H1 (cell line): ENCODE measurements at regions not wholly inside any gene's neighbourhood (a gene's known extent, or its start where the extent isn't known, plus 50 kb on each side); places are given as distances from the start of the nearest gene placed in this dataset.

Experiments
- CTCF ChIA-PET: fragments of 300-600 bp; sonication (Branson Sonifier 250); formaldehyde crosslinking; loops from one replicate; lab custom pipeline; 2021; ENCODE audit not compliant: partially characterized antibody; lab: Charles Lee
- POLR2A ChIA-PET: fragments of 300-600 bp; sonication (Branson Sonifier 250); formaldehyde crosslinking; loops from one replicate; lab custom pipeline; 2021; ENCODE audit warnings: inconsistent platforms; ENCODE audit not compliant: partially characterized antibody; lab: Charles Lee
- DNase-seq, 2 experiments: peaks; one replicate each; pipeline versions ENCODE4 v3.0.0 to v3.0.0-alpha.2; 2010 to 2022; ENCODE audit warnings: low spot score in 2 of 2, low read depth in 1 of 2, mixed read lengths in 1 of 2
- FAIRE-seq: peaks from 2 replicates; lab custom pipeline; 2011; peaks lifted over from hg19 to GRCh38; lab: Jason Lieb, UNC
- H2AFZ ChIP-seq: 2 replicates; pipeline ENCODE4 v1.8.1; 2012; ENCODE audit warnings: low read length, inconsistent platforms
- H2AK5ac ChIP-seq: 2 replicates; pipeline ENCODE4 v1.6.1; 2013; ENCODE audit warnings: low read depth, low read length
- H2BK120ac ChIP-seq: replicated peaks from 2 replicates; pipeline ENCODE3; 2013; ENCODE audit warnings: low read depth, low read length, inconsistent platforms
- H2BK12ac ChIP-seq: 2 replicates; pipeline ENCODE4 v1.6.1; 2013; ENCODE audit warnings: low read depth, low read length
- H2BK15ac ChIP-seq: 2 replicates; pipeline ENCODE4 v1.6.1; 2013; ENCODE audit warnings: low read length
- H2BK20ac ChIP-seq: 2 replicates; pipeline ENCODE4 v1.6.1; 2013; ENCODE audit warnings: low read length
- H2BK5ac ChIP-seq: 2 replicates; pipeline ENCODE4 v1.6.1; 2013; ENCODE audit warnings: low read depth, low read length
- H3K14ac ChIP-seq: 2 replicates; pipeline ENCODE4 v1.6.1; 2013; ENCODE audit warnings: inconsistent platforms; ENCODE audit not compliant: insufficient read length
- H3K18ac ChIP-seq: 2 replicates; pipeline ENCODE4 v1.6.1; 2013; ENCODE audit warnings: low read length; ENCODE audit errors: extremely low read depth
- H3K23ac ChIP-seq: 2 replicates; pipeline ENCODE4 v1.6.1; 2013; ENCODE audit warnings: inconsistent platforms; ENCODE audit not compliant: insufficient read length
- H3K23me2 ChIP-seq: 2 replicates; pipeline ENCODE4 v1.6.1; 2013; ENCODE audit warnings: low read depth, low read length
- H3K27ac ChIP-seq: 2 replicates; pipeline ENCODE4 v1.6.1; 2011; ENCODE audit warnings: low read depth, low read length, inconsistent platforms
- H3K27me3 ChIP-seq, 4 experiments: replicated peaks in 1 of 4; 1 replicate in 1 of 4; 2 replicates in 3 of 4; pipeline versions ENCODE4 v1.6.1 to v1.8.1; 2011 to 2013; ENCODE audit warnings: low read length in 3 of 4, mild to moderate bottlenecking in 3 of 4, inconsistent platforms in 2 of 4, mixed read lengths in 2 of 4, moderate library complexity in 1 of 4; ENCODE audit not compliant: control insufficient read depth in 3 of 4, insufficient read depth in 3 of 4; ENCODE audit errors: extremely low read depth in 1 of 4
- H3K36me3 ChIP-seq, 4 experiments: 2 replicates each; pipeline versions ENCODE4 v1.6.1 to v1.8.1; 2011 to 2013; ENCODE audit warnings: mild to moderate bottlenecking in 4 of 4, low read length in 3 of 4, moderate library complexity in 2 of 4, control low read depth in 1 of 4, inconsistent platforms in 1 of 4; ENCODE audit not compliant: insufficient read depth in 4 of 4, control insufficient read depth in 2 of 4
- H3K4ac ChIP-seq: replicated peaks from 2 replicates; pipeline ENCODE3; 2013; ENCODE audit warnings: low read length, low read depth, mixed read lengths, inconsistent platforms; ENCODE audit not compliant: insufficient read length
- H3K4me1 ChIP-seq, 4 experiments: replicated peaks in 1 of 4; 1 replicate in 1 of 4; 2 replicates in 3 of 4; pipeline versions ENCODE4 v1.6.1 to v1.8.1; 2011 to 2013; ENCODE audit warnings: low read length in 3 of 4, inconsistent platforms in 2 of 4, mixed read lengths in 1 of 4; ENCODE audit not compliant: insufficient read depth in 4 of 4, control insufficient read depth in 3 of 4
- H3K4me2 ChIP-seq, 2 experiments: 2 replicates each; pipeline versions ENCODE4 v1.6.1 to v1.8.1; 2011 to 2013; ENCODE audit warnings: low read depth in 2 of 2, low read length in 2 of 2, control low read depth in 1 of 2, inconsistent platforms in 1 of 2, mild to moderate bottlenecking in 1 of 2; ENCODE audit not compliant: insufficient read depth in 1 of 2
- H3K4me3 ChIP-seq, 4 experiments: fragments of 200-600, 300-600 bp in 1 of 4; sonication (generic), shearing (Covaris generic), sonication (Bioruptor Twin) in 1 of 4; 2 replicates each; pipeline versions ENCODE4 v1.5.1 to v1.8.1; 2011 to 2016; ENCODE audit warnings: low read length in 4 of 4, low read depth in 3 of 4, control low read depth in 2 of 4, inconsistent platforms in 2 of 4, mild to moderate bottlenecking in 2 of 4, mixed read lengths in 1 of 4, moderate library complexity in 1 of 4; ENCODE audit not compliant: insufficient read depth in 2 of 4; ENCODE audit errors: extremely low read depth in 1 of 4
- H3K56ac ChIP-seq: replicated peaks from 2 replicates; pipeline ENCODE3; 2013; ENCODE audit warnings: low read depth, mild to moderate bottlenecking, mixed read lengths, low read length, inconsistent platforms; ENCODE audit not compliant: insufficient read length
- H3K79me1 ChIP-seq: 2 replicates; pipeline ENCODE4 v1.6.1; 2013; ENCODE audit warnings: low read depth, low read length, control low read depth
- H3K79me2 ChIP-seq, 2 experiments: 2 replicates each; pipeline versions ENCODE4 v1.6.1 to v1.8.1; 2012 to 2013; ENCODE audit warnings: low read length in 2 of 2, mild to moderate bottlenecking in 2 of 2, inconsistent platforms in 1 of 2; ENCODE audit not compliant: insufficient read depth in 2 of 2, control insufficient read depth in 1 of 2
- H3K9ac ChIP-seq, 4 experiments: replicated peaks in 1 of 4; 1 replicate in 1 of 4; 2 replicates in 3 of 4; pipeline versions ENCODE4 v1.6.1 to v1.8.1; 2011 to 2013; ENCODE audit warnings: low read depth in 3 of 4, low read length in 3 of 4, control low read depth in 2 of 4, mild to moderate bottlenecking in 2 of 4, moderate library complexity in 2 of 4, inconsistent platforms in 1 of 4; ENCODE audit errors: extremely low read depth in 1 of 4
- H3K9me3 ChIP-seq, 2 experiments: 2 replicates each; pipeline versions ENCODE4 v1.6.1 to v1.8.1; 2012 to 2013; ENCODE audit warnings: mild to moderate bottlenecking in 2 of 2, moderate library complexity in 2 of 2, control low read depth in 1 of 2, inconsistent platforms in 1 of 2, low read depth in 1 of 2, low read length in 1 of 2, mixed read lengths in 1 of 2; ENCODE audit not compliant: insufficient read depth in 2 of 2
- H4K20me1 ChIP-seq, 2 experiments: replicated peaks in 1 of 2; 2 replicates each; pipeline versions ENCODE3 to v1.8.1; 2011 to 2013; ENCODE audit warnings: inconsistent platforms in 2 of 2, low read length in 2 of 2, mild to moderate bottlenecking in 1 of 2; ENCODE audit not compliant: insufficient read depth in 2 of 2, control insufficient read depth in 1 of 2
- H4K5ac ChIP-seq: 2 replicates; pipeline ENCODE4 v1.6.1; 2013; ENCODE audit warnings: low read length, low read depth, mixed read lengths, inconsistent platforms; ENCODE audit not compliant: insufficient read length
- H4K8ac ChIP-seq: 2 replicates; pipeline ENCODE4 v1.8.0; 2013; ENCODE audit warnings: mild to moderate bottlenecking, moderate library complexity, low read length, inconsistent platforms; ENCODE audit not compliant: insufficient read depth; ENCODE audit errors: extremely low read depth
- H4K91ac ChIP-seq: replicated peaks from 2 replicates; pipeline ENCODE3; 2013; ENCODE audit warnings: low read length, mixed read lengths, inconsistent platforms; ENCODE audit not compliant: insufficient read length
- GTF2F1 ChIP-seq: IDR thresholded peaks from 2 replicates; pipeline ENCODE4 v1.6.1; 2012; ENCODE audit warnings: low read depth, low read length, improper control_type of control experiment, borderline replicate concordance
- NRF1 ChIP-seq: IDR thresholded peaks from 2 replicates; pipeline ENCODE4 v1.6.1; 2011; ENCODE audit warnings: mild to moderate bottlenecking, low read depth, low read length, improper control_type of control experiment
- POU5F1 ChIP-seq: IDR thresholded peaks from 2 replicates; pipeline ENCODE4 v1.6.1; 2011; ENCODE audit warnings: low read depth, mild to moderate bottlenecking, low read length, moderate library complexity
- RFX5 ChIP-seq: IDR thresholded peaks from 2 replicates; pipeline ENCODE4 v1.6.1; 2011; ENCODE audit warnings: low read depth, low read length, improper control_type of control experiment, borderline replicate concordance
- TCF12 ChIP-seq: IDR thresholded peaks from 2 replicates; pipeline ENCODE4 v1.6.1; 2011; ENCODE audit warnings: low read depth, mild to moderate bottlenecking, low read length
- WGBS, 2 experiments: shearing (Covaris generic) in 1 of 2; methylation state at CpG; one replicate each; pipeline versions ENCODE4 v1.1.6 to v1.1.7; 2013 to 2015; ENCODE audit warnings: low lambda C conversion rate in 2 of 2, mixed read lengths in 2 of 2, inconsistent platforms in 1 of 2, low coverage in 1 of 2, missing lambda C conversion rate in 1 of 2; ENCODE audit not compliant: insufficient replicate concordance in 2 of 2, insufficient coverage in 1 of 2, insufficient read length in 1 of 2; ENCODE audit errors: extremely low coverage in 1 of 2, missing lambda C conversion rate in 1 of 2; 5-methylcytosine and 5-hydroxymethylcytosine counted together
- TF ChIP-seq, protein P1 (sequence below): IDR thresholded peaks from 2 replicates; pipeline ENCODE4 v1.6.1; 2012; ENCODE audit warnings: inconsistent platforms

DNA sequence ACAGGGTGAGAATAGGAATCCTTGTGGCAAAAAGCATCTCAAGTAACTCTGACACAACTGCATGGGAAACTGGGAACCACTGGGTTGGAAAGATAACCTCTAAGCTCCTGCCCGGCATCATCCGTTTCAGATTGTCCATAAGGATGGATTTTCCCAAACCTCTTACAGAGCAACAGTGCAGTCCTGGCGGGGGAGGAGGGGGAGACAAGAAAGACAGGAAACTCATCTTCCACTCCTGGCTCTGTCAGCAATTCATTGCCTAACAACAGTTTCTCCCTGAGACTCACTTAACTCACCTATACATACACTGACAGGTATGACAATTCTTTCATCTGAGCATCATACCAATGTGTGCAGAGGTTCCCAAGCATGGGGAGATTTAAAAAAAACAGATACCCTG, 279.0 kb downstream of the RPLP1 start:
- TF ChIP-seq POU5F1 (no peak), NRF1 (no peak), GTF2F1 (no peak), RFX5 (no peak), TCF12 (no peak)
- TF ChIP-seq, protein P1, sequence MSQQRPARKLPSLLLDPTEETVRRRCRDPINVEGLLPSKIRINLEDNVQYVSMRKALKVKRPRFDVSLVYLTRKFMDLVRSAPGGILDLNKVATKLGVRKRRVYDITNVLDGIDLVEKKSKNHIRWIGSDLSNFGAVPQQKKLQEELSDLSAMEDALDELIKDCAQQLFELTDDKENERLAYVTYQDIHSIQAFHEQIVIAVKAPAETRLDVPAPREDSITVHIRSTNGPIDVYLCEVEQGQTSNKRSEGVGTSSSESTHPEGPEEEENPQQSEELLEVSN = no peak
- peaks cover 2 to 12% (median 7%) of the 10 kb centered on the region in 4 experiments for H3K4me1 ChIP-seq
- no peaks in the 10 kb centered on the region; a peak in 1 of 8 replicates for H3K36me3 ChIP-seq
- no peak overlapping the region for H4K8ac ChIP-seq
- no peaks in the 10 kb centered on the region for H3K79me1 ChIP-seq
- no peaks in the 10 kb centered on the region for H4K20me1 ChIP-seq
- no peaks in the 10 kb centered on the region for H3K79me2 ChIP-seq
- H3K4me2 ChIP-seq = no peak overlapping the region
- CTCF ChIA-PET = interaction anchor here (0.6 to 4.7 kb wide), 7 partner anchors 8 to 466 kb away, joined by 3 to 19 read pairs (median 4); no protein-coding TSS in a partner anchor
- no peak overlapping the region for H4K91ac ChIP-seq
- H2BK15ac ChIP-seq = no peak overlapping the region
- H3K4me3 ChIP-seq = no peak overlapping the region
- no peak overlapping the region for H3K4ac ChIP-seq
- POLR2A ChIA-PET = no interaction called here
- DNase-seq (no peak), FAIRE-seq (no peak)
- no peak overlapping the region for H2BK5ac ChIP-seq
- no peaks in the 10 kb centered on the region for H3K27me3 ChIP-seq
- no peak overlapping the region for H3K56ac ChIP-seq
- no peaks in the 10 kb centered on the region for H3K9me3 ChIP-seq
- H2AK5ac ChIP-seq = no peak overlapping the region
- no peaks in the 10 kb centered on the region for H3K23me2 ChIP-seq
- no peak overlapping the region for H2BK20ac ChIP-seq
- H2BK12ac ChIP-seq = no peak overlapping the region
- H2AFZ ChIP-seq = no peak overlapping the region
- H3K18ac ChIP-seq = no peak overlapping the region
- 93% methylated on average over 3 of the region's 3 CpGs; no CpG with 5 or more reads in 1 of the 2 experiments for WGBS, 2 experiments
- H3K14ac ChIP-seq = no peak overlapping the region
- no peak overlapping the region for H3K27ac ChIP-seq
- H3K9ac ChIP-seq = no peak overlapping the region
- H4K5ac ChIP-seq = no peak overlapping the region
- H3K23ac ChIP-seq = no peak overlapping the region
- no peak overlapping the region for H2BK120ac ChIP-seq
